Esophagus (tissue), 2 donors: ENCODE measurements at regions not wholly inside any gene's neighbourhood (a gene's known extent, or its start where the extent isn't known, plus 50 kb on each side); places are given as distances from the start of the nearest gene placed in this dataset.
"Not testable (repeated sequence)": the region's sequence is repeated elsewhere in the genome, so short reads cannot be mapped to it uniquely, and the experiment has no call there.

Experiments used
- H3K27ac ChIP-seq, 2 donors: one replicate each; pipeline ENCODE4 v1.5.1; 2013; ENCODE audit warnings: low read depth in 2 of 2, mild to moderate bottlenecking in 2 of 2, inconsistent platforms in 1 of 2, low read length in 1 of 2, moderate library complexity in 1 of 2
- H3K27me3 ChIP-seq, 2 donors: one replicate each; pipeline ENCODE4 v1.6.1; 2013; ENCODE audit warnings: low read length in 2 of 2, control low read depth in 1 of 2, mild to moderate bottlenecking in 1 of 2; ENCODE audit not compliant: insufficient read depth in 2 of 2, control insufficient read depth in 1 of 2
- H3K36me3 ChIP-seq, 2 donors: one replicate each; pipeline ENCODE4 v1.6.1; 2013; ENCODE audit warnings: low read length in 1 of 2; ENCODE audit not compliant: control insufficient read depth in 2 of 2, insufficient read depth in 2 of 2
- H3K4me1 ChIP-seq, 2 donors: one replicate each; pipeline ENCODE4 v1.6.1; 2013; ENCODE audit warnings: low read length in 1 of 2; ENCODE audit not compliant: control insufficient read depth in 2 of 2, insufficient read depth in 2 of 2
- H3K4me3 ChIP-seq, 2 donors: one replicate each; pipeline ENCODE4 v1.5.1; 2013; ENCODE audit warnings: low read length in 2 of 2, mild to moderate bottlenecking in 2 of 2, low read depth in 1 of 2, moderate library complexity in 1 of 2
- H3K9me3 ChIP-seq, 2 donors: one replicate each; pipeline ENCODE4 v1.6.1; 2013; ENCODE audit warnings: mild to moderate bottlenecking in 2 of 2, low read depth in 1 of 2, low read length in 1 of 2, moderate library complexity in 1 of 2; ENCODE audit not compliant: control insufficient read depth in 2 of 2, insufficient read depth in 1 of 2
- WGBS, 2 donors: extraction: QIAGEN DNeasy Blood & Tissue Kit; methylation state at CpG; one replicate each; pipeline ENCODE4 v1.1.7; 2013; 5-methylcytosine and 5-hydroxymethylcytosine counted together
- donor health status: healthy with polysubstance abuse.
- donor health status: Bipolar disorder and iron deficiency.

- Histone ChIP-seq H3K4me1 (no peaks in the 10 kb centered on the region), H3K36me3 (no peaks in the 10 kb centered on the region), H3K4me3 (no peak overlapping the region), H3K27me3 (no peaks in the 10 kb centered on the region), H3K9me3 (no peaks in the 10 kb centered on the region), H3K27ac (no peak overlapping the region)
- 70 to 72% methylated on average over 7 of the region's 7 CpGs for WGBS, 2 donors
These were observed 230.1 kb upstream of the SPOPL start for GRCh38 chr2:138271467-138271866.

GRCh38 chr2:138272524-138273195, 228.9 kb upstream of the SPOPL start:
- Histone ChIP-seq H3K27ac (no peak overlapping the region), H3K27me3 (no peaks in the 10 kb centered on the region), H3K9me3 (no peaks in the 10 kb centered on the region), H3K4me3 (no peak overlapping the region), H3K4me1 (no peaks in the 10 kb centered on the region), H3K36me3 (no peaks in the 10 kb centered on the region)
- WGBS, 2 donors = 73 to 83% methylated on average over 4 of the region's 4 CpGs

DNA sequence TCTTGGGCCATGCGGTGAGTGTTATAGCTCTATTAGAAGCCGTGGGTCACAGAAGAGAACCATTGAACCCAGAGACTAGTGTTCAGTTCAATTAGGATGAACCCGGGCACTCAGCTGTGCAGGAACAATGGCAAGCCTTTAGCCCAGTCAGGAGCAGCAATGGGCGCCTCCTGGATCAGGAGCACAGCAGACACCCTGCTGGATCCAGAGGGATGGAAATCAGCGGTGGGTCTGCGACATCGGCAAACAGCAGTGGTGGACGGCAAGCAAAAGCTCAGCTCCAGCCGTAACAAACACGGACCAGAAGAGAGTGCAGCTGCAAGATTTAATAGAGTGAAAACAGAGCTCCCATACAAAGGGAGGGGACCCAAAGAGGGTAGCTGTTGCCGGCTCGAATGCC, 228.3 kb upstream of the SPOPL start:
- H3K27ac ChIP-seq, H3K27me3 ChIP-seq, H3K9me3 ChIP-seq, H3K4me1 ChIP-seq, H3K36me3 ChIP-seq, H3K4me3 ChIP-seq: not testable (repeated sequence)
- WGBS, 2 donors = 96 to 97% methylated on average over 12 of the region's 12 CpGs

DNA sequence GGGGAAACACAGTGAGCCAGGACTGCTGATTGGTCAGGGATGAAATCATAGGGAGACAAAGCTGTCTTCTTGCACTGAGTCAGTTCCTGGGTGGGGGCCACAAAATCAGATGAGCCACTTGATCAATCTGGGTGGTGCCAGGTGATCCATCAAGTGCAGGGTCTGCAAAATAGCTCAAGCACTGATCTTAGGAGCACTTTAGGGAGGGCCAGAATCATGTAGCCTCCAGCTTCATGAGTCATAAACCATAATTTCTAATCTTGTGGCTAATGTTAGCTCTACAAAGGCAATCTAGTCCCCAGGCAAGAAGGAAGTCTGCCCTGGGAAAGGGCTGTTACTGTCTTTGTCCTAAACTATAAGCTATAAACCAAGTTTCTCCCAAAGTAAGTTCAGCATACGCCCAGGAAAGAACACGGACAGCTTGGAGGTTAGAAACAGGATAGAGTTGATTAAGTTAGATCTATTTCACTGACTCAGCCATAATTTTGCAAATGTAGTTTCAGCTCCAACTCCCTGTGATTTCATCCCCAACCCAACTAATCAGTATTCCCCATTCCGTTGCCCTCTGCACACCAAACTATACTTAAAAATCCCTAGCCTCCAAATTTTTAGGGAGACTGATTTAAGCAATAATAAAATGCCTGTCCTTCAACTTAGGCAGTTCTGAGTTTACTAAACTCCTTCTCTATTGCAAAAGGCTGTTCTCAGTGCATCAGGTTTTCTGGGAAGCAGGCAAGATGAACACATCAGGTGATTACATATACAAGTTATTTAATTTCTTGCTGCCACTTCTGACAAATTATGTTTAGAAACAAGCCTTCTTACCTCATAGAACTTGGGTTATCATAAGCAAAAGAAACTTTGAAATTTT, 226.9 kb upstream of the SPOPL start:
- no peaks in the 10 kb centered on the region for H3K9me3 ChIP-seq
- no peak overlapping the region for H3K4me3 ChIP-seq
- H3K27me3 ChIP-seq = no peaks in the 10 kb centered on the region
- H3K27ac ChIP-seq = no peak overlapping the region
- H3K36me3 ChIP-seq = no peaks in the 10 kb centered on the region
- no peaks in the 10 kb centered on the region for H3K4me1 ChIP-seq
- WGBS, 2 donors = 70 to 73% methylated on average over 3 of the region's 3 CpGs

DNA sequence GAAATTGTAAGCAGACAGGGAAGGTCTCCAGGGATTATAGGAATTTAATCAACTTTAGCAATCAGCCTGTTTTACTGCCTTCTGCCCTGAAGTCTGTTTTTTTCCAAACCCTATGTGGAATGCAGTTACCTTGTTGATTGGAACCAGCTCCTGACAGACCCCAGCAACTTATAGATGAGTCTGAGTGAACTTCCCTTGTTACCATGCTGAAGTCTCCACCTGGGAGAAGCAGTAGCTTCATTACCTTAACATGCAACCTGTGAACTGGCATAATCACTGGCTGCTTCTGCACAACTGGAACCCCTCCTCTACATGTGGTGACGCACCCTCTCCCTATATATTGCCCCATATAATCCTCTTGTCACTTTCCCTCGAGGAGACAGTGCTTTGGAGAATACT, 226.3 kb upstream of the SPOPL start:
- Histone ChIP-seq H3K4me1 (no peaks in the 10 kb centered on the region), H3K36me3 (no peaks in the 10 kb centered on the region), H3K27me3 (no peaks in the 10 kb centered on the region), H3K9me3 (no peaks in the 10 kb centered on the region), H3K4me3 (no peak overlapping the region), H3K27ac (no peak overlapping the region)
- WGBS, 2 donors = 55% methylated on average over 2 of the region's 2 CpGs

DNA sequence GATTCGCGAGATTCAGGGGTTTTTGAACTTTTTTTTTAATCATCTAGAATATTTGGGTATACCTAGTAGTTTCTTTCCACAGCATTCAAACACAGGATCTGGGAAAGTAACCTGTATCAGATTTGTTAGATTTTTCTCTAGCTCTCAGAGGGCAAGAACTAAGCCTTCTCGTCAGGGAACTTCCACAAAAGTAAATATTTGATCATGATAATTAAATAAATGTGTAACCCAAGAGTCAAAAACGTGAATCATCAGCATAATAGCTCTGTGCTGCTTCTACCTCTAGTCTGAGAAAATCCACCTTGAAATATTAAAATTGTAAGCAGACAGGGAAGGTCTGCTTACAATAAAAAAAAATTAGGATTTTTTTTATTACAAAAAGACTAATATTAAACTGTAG, 225.7 kb upstream of the SPOPL start:
- H3K27me3 ChIP-seq = no peaks in the 10 kb centered on the region
- H3K27ac ChIP-seq = no peak overlapping the region
- 38 to 43% methylated on average over 4 of the region's 4 CpGs for WGBS, 2 donors
- H3K9me3 ChIP-seq = no peaks in the 10 kb centered on the region
- H3K4me3 ChIP-seq = no peak overlapping the region
- H3K4me1 ChIP-seq = no peaks in the 10 kb centered on the region
- H3K36me3 ChIP-seq = no peaks in the 10 kb centered on the region

- Histone ChIP-seq H3K27ac (no peak overlapping the region), H3K27me3 (no peaks in the 10 kb centered on the region), H3K4me1 (no peaks in the 10 kb centered on the region), H3K9me3 (no peaks in the 10 kb centered on the region), H3K36me3 (no peaks in the 10 kb centered on the region), H3K4me3 (no peak overlapping the region)
- 45 to 50% methylated on average over 1 of the region's 1 CpG for WGBS, 2 donors
These were observed 225.2 kb upstream of the SPOPL start for GRCh38 chr2:138276339-138276738.

GRCh38 chr2:138277062-138277461, 224.5 kb upstream of the SPOPL start:
- Histone ChIP-seq H3K4me1 (no peaks in the 10 kb centered on the region), H3K36me3 (no peaks in the 10 kb centered on the region), H3K9me3 (no peaks in the 10 kb centered on the region), H3K4me3 (no peak overlapping the region), H3K27ac (no peak overlapping the region), H3K27me3 (no peaks in the 10 kb centered on the region)

DNA sequence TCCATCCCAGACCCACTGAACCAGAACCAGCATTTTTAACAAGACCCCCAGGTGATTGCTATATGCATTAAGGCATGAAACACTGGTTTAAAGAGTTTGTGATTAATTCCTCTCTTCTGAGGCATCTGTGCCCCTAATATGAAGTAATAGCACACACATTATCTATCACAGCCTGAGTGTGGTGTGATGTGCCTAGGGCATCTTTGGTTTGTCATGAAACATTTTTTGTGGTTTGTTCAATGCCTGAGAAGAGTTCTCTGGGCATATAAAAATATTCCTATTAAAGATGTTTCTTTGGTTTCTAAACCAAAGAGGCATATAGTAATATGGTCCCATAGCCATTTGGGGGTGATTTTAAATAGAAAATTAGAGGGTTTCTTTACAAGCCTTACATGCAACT, 221.7 kb upstream of the SPOPL start:
- Histone ChIP-seq H3K36me3 (no peaks in the 10 kb centered on the region), H3K27ac (no peak overlapping the region), H3K4me3 (no peak overlapping the region), H3K27me3 (no peaks in the 10 kb centered on the region), H3K9me3 (no peaks in the 10 kb centered on the region), H3K4me1 (no peaks in the 10 kb centered on the region)
